Ishikawa (cell line): ENCODE measurements at regions not wholly inside any gene's neighbourhood (a gene's known extent, or its start where the extent isn't known, plus 50 kb on each side); places are given as distances from the start of the nearest gene placed in this dataset.

Source experiments
- CEBPB ChIP-seq: IDR thresholded peaks from 2 replicates; pipeline ENCODE4 v1.6.1; 2012
- CREB1 ChIP-seq: IDR thresholded peaks from 2 replicates; pipeline ENCODE4 v1.6.1; 2012; ENCODE audit warnings: low read depth
- EGR1 ChIP-seq: IDR thresholded peaks from 2 replicates; pipeline ENCODE4 v1.6.1; 2012
- EP300 ChIP-seq: IDR thresholded peaks from 2 replicates; pipeline ENCODE4 v1.6.1; 2012; ENCODE audit warnings: borderline replicate concordance
- FOXM1 ChIP-seq: IDR thresholded peaks from 2 replicates; pipeline ENCODE4 v1.6.1; 2012; ENCODE audit warnings: low read depth, borderline replicate concordance
- NFIC ChIP-seq: IDR thresholded peaks from 2 replicates; pipeline ENCODE4 v1.6.1; 2012
- RAD21 ChIP-seq: IDR thresholded peaks from 2 replicates; pipeline ENCODE4 v1.6.1; 2012; ENCODE audit warnings: low read depth
- TAF1 ChIP-seq: IDR thresholded peaks from 2 replicates; pipeline ENCODE4 v1.6.1; 2012; ENCODE audit warnings: low read depth, mild to moderate bottlenecking
- TCF12 ChIP-seq: IDR thresholded peaks from 2 replicates; pipeline ENCODE4 v1.6.1; 2012; ENCODE audit warnings: low read depth
- TEAD4 ChIP-seq: IDR thresholded peaks from 2 replicates; pipeline ENCODE4 v1.6.1; 2012
- YY1 ChIP-seq: IDR thresholded peaks from 2 replicates; pipeline ENCODE4 v1.6.1; 2012; ENCODE audit warnings: low read depth
- ZBTB7A ChIP-seq: IDR thresholded peaks from 2 replicates; pipeline ENCODE4 v1.6.1; 2012; ENCODE audit warnings: low read depth
- TF ChIP-seq, protein P1 (sequence below): IDR thresholded peaks from 2 replicates; pipeline ENCODE4 v1.6.1; 2012; ENCODE audit warnings: low read depth, mild to moderate bottlenecking
- TF ChIP-seq, protein P2 (sequence below): IDR thresholded peaks from 2 replicates; pipeline ENCODE4 v1.6.1; 2012
- TF ChIP-seq, protein P3 (sequence below): IDR thresholded peaks from 2 replicates; pipeline ENCODE4 v1.6.1; 2012

DNA sequence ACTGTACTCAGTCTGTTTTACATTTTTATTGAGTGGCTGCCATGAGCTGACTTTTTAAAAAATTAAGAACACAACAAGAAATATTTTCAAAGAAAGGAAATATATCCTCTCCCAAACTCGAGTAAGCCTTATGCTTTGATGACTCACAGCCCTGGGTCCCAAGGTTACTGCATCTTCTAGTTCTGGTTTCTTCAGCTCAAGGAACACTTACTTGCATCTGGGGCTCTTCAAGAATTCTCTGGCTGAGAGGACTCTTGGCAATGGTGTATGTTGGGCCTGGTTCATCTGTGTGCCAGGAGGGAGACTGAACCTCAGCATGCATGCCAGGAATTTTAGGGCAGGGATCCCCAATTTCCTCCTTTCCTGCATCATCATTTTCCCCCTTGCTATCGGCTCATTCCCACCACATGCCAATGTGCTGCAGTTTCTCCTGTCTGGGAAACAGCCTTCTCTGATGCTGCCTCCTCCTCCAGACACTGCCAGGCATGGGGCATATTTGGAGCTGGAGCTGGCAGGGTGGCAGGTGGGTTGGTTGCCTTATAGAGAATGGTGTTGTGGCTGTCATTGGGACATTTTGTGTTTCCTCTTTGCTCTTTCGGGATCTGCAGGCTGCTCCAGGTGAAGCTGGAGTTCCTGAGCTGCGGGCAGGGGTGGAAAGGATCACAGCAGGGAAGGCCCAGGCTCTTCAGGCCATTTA, 192.2 kb upstream of the HS6ST1 start:
- TF ChIP-seq, protein P1, sequence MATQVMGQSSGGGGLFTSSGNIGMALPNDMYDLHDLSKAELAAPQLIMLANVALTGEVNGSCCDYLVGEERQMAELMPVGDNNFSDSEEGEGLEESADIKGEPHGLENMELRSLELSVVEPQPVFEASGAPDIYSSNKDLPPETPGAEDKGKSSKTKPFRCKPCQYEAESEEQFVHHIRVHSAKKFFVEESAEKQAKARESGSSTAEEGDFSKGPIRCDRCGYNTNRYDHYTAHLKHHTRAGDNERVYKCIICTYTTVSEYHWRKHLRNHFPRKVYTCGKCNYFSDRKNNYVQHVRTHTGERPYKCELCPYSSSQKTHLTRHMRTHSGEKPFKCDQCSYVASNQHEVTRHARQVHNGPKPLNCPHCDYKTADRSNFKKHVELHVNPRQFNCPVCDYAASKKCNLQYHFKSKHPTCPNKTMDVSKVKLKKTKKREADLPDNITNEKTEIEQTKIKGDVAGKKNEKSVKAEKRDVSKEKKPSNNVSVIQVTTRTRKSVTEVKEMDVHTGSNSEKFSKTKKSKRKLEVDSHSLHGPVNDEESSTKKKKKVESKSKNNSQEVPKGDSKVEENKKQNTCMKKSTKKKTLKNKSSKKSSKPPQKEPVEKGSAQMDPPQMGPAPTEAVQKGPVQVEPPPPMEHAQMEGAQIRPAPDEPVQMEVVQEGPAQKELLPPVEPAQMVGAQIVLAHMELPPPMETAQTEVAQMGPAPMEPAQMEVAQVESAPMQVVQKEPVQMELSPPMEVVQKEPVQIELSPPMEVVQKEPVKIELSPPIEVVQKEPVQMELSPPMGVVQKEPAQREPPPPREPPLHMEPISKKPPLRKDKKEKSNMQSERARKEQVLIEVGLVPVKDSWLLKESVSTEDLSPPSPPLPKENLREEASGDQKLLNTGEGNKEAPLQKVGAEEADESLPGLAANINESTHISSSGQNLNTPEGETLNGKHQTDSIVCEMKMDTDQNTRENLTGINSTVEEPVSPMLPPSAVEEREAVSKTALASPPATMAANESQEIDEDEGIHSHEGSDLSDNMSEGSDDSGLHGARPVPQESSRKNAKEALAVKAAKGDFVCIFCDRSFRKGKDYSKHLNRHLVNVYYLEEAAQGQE = no peak
- TF ChIP-seq NFIC = no peak
- no peak for TF ChIP-seq TEAD4
- no peak for TF ChIP-seq TCF12
- TF ChIP-seq, protein P2, sequence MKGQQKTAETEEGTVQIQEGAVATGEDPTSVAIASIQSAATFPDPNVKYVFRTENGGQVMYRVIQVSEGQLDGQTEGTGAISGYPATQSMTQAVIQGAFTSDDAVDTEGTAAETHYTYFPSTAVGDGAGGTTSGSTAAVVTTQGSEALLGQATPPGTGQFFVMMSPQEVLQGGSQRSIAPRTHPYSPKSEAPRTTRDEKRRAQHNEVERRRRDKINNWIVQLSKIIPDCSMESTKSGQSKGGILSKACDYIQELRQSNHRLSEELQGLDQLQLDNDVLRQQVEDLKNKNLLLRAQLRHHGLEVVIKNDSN = no peak
- no peak for TF ChIP-seq CREB1
- no peak for TF ChIP-seq YY1
- no peak for TF ChIP-seq ZBTB7A
- TF ChIP-seq, protein P3, sequence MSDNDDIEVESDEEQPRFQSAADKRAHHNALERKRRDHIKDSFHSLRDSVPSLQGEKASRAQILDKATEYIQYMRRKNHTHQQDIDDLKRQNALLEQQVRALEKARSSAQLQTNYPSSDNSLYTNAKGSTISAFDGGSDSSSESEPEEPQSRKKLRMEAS = no peak
- TF ChIP-seq TAF1 = no peak
- TF ChIP-seq RAD21 = no peak
- TF ChIP-seq EP300 = no peak
- no peak for TF ChIP-seq FOXM1
- no peak for TF ChIP-seq EGR1
- TF ChIP-seq CEBPB = no peak

DNA sequence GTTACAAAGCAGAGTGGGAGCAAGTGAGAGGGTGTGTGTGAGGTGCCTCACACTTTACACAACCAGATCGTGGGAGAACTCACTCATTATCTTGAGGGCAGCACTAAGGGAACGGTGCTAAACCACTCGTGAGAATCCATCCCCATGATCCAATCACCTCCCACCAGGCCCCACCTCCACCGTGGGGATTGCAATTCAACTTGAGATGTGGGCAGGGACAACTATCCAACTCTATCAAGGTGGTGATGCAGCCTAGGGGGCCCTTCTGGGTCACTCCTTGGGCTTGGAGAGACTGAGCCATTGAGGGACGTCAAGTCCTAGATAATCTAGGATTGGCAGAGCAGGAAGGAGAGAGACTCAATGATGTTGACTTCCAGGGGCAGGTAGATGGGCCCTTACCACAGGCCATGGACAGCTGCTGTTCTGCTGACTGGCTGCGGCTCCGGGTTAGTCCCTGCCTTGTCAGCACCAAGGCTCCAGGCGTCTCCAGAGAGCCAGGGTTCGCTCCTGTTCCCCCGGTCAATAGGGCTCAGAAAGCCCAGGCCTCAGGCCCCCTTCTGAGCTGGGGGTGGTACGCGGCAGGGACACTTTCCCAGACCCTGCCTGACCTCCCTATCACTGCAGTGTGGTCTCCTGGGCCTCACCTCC, 193.2 kb upstream of the HS6ST1 start:
- TF ChIP-seq, protein P1 = no peak
- no peak for TF ChIP-seq EGR1
- TF ChIP-seq TCF12 = no peak
- TF ChIP-seq ZBTB7A = no peak
- no peak for TF ChIP-seq NFIC
- no peak for TF ChIP-seq TEAD4
- no peak for TF ChIP-seq CREB1

DNA sequence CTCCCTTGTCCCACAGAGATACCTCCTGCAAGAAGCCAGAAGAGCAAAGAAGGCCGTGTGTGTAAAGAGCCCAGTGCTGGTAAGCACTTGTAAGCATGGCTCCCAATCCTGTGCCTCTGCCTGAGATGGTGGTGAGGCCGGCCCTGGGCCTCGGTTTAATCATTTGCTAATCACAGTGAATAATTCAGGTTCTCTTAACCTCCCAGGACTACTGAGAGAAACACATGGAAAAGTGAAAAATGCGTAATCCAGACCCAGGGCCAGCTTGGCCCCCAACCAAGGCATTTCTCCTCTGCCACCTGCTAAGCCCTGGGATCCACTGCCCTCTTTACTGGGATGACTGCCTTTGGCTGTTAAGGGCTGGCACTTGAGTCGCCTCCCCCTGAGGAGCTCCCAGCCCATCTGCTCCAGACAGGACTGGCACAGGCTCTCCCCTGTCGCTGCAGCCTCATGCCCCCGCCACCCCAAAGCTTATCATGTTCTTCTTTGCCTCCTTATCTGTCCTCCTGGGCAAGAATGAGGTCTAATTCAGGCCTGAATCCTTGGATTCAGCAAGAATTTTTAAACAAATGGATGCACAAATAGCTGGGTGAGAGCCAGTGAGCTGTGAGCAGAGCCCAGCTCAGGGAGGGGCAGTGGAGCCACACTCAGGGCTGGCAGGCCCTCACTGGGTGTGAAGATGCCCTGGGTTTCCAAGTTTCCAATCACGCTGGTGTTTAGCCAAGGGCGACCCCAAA, 193.9 kb upstream of the HS6ST1 start:
- no peak for TF ChIP-seq ZBTB7A
- TF ChIP-seq FOXM1 = no peak
- TF ChIP-seq, protein P3 = no peak
- no peak for TF ChIP-seq YY1
- TF ChIP-seq CEBPB = no peak
- TF ChIP-seq RAD21 = no peak
- no peak for TF ChIP-seq EGR1
- TF ChIP-seq NFIC = no peak
- no peak for TF ChIP-seq EP300
- TF ChIP-seq, protein P1 = no peak
- TF ChIP-seq TEAD4 = no peak
- no peak for TF ChIP-seq TCF12
- no peak for TF ChIP-seq CREB1
- TF ChIP-seq TAF1 = no peak
